B cell (primary cell): ENCODE measurements at regions not wholly inside any gene's neighbourhood (a gene's known extent, or its start where the extent isn't known, plus 50 kb on each side); places are given as distances from the start of the nearest gene placed in this dataset.

Source experiments
- ATAC-seq: fragments of 200-7000 bp; cut with Tn5 transposase; one replicate; pipeline ENCODE4 v1.10.0; 2021; ENCODE audit warnings: low read depth, mild to moderate bottlenecking, moderate number of reproducible peaks, moderate library complexity
- CTCF ChIA-PET: fragments of 350-600 bp; sonication (Branson Sonifier 250); formaldehyde crosslinking; loops from one replicate; lab custom pipeline; 2021; ENCODE audit warnings: antibody characterized with exemption, inconsistent platforms; lab: Charles Lee
- POLR2A ChIA-PET: fragments of 350-600 bp; sonication (Branson Sonifier 250); formaldehyde crosslinking; loops from one replicate; lab custom pipeline; 2021; ENCODE audit warnings: antibody characterized with exemption; lab: Charles Lee
- DNase-seq: peaks from one replicate; pipeline ENCODE4 v3.0.0; 2013
- H2AFZ ChIP-seq: 2 replicates; pipeline ENCODE4 v1.6.1; 2012; ENCODE audit warnings: mild to moderate bottlenecking, low read depth, low read length; ENCODE audit not compliant: insufficient read depth, poor library complexity, severe bottlenecking
- H3K27ac ChIP-seq, 2 donors: 1 replicate in 1 of 2; 2 replicates in 1 of 2; pipeline ENCODE4 v1.5.1; 2012 to 2013; ENCODE audit warnings: low read length in 2 of 2, mild to moderate bottlenecking in 2 of 2, moderate library complexity in 1 of 2
- H3K27me3 ChIP-seq, 4 experiments: fragments of 200-600 bp in 1 of 4; sonication (generic) in 1 of 4; replicated peaks in 1 of 4; 1 replicate in 2 of 4; 2 replicates in 2 of 4; pipeline versions ENCODE4 v1.6.1 to v1.7.0; 2013 to 2016; ENCODE audit warnings: low read length in 3 of 4, mild to moderate bottlenecking in 2 of 4, mixed read lengths in 1 of 4, moderate library complexity in 1 of 4; ENCODE audit not compliant: insufficient read depth in 4 of 4, control insufficient read depth in 3 of 4; ENCODE audit errors: control extremely low read depth in 1 of 4
- H3K36me3 ChIP-seq, 2 experiments: replicated peaks in 1 of 2; 1 replicate in 1 of 2; 2 replicates in 1 of 2; pipeline versions ENCODE4 v1.6.1 to v1.7.1; 2013; ENCODE audit warnings: low read length in 1 of 2; ENCODE audit not compliant: insufficient read depth in 2 of 2, control insufficient read depth in 1 of 2; ENCODE audit errors: control extremely low read depth in 1 of 2, extremely low read depth in 1 of 2
- H3K4me1 ChIP-seq, 2 donors: fragments of 200-600 bp in 1 of 2; sonication (generic) in 1 of 2; 1 replicate in 1 of 2; 2 replicates in 1 of 2; pipeline versions ENCODE4 v1.5.1 to v1.6.1; 2013 to 2017; ENCODE audit warnings: low read length in 2 of 2; ENCODE audit not compliant: control insufficient read depth in 2 of 2, insufficient read depth in 2 of 2
- H3K4me2 ChIP-seq: replicated peaks from 2 replicates; pipeline ENCODE3; 2012; ENCODE audit warnings: mild to moderate bottlenecking, low read depth, low read length; ENCODE audit not compliant: poor library complexity, severe bottlenecking
- H3K4me3 ChIP-seq, 5 experiments: fragments of 200-600 bp in 1 of 5; sonication (generic) in 1 of 5; 1 replicate in 3 of 5; 2 replicates in 2 of 5; pipeline versions ENCODE4 v1.5.1 to v1.7.0; 2011 to 2016; ENCODE audit warnings: low read length in 4 of 5, mild to moderate bottlenecking in 4 of 5, low read depth in 2 of 5, control low read depth in 1 of 5, moderate library complexity in 1 of 5; ENCODE audit not compliant: insufficient read depth in 1 of 5; ENCODE audit errors: control extremely low read depth in 1 of 5, extremely low read depth in 1 of 5
- H3K79me2 ChIP-seq: fragments of 200-600 bp; sonication (generic); one replicate; pipeline ENCODE4 v1.6.0; 2016; ENCODE audit warnings: low read length; ENCODE audit not compliant: control insufficient read depth, insufficient read depth
- H3K9ac ChIP-seq: fragments of 200-600 bp; sonication (generic); 2 replicates; pipeline ENCODE4 v1.6.1; 2017; ENCODE audit warnings: mild to moderate bottlenecking, low read length, moderate library complexity
- H3K9me3 ChIP-seq, 3 donors: one replicate each; pipeline versions ENCODE4 v1.6.1 to v1.7.1; 2013; ENCODE audit warnings: low read length in 2 of 3; ENCODE audit not compliant: control insufficient read depth in 2 of 3, insufficient read depth in 1 of 3; ENCODE audit errors: control extremely low read depth in 1 of 3
- H4K20me1 ChIP-seq: 2 replicates; pipeline ENCODE4 v1.6.0; 2012; ENCODE audit warnings: mild to moderate bottlenecking, low read length; ENCODE audit not compliant: insufficient read depth, control insufficient read depth, poor library complexity, severe bottlenecking
- H3K27ac Mint-ChIP-seq: one replicate; pipeline ENCODE4 v1.8.0; 2021; ENCODE audit warnings: mixed read lengths
- H3K27me3 Mint-ChIP-seq: one replicate; pipeline ENCODE4 v1.8.0; 2021; ENCODE audit warnings: mixed read lengths
- H3K4me1 Mint-ChIP-seq: one replicate; pipeline ENCODE4 v1.8.0; 2021; ENCODE audit warnings: mixed read lengths
- H3K4me3 Mint-ChIP-seq: one replicate; pipeline ENCODE4 v1.8.0; 2021; ENCODE audit warnings: mixed read lengths
- H3K9me3 Mint-ChIP-seq: one replicate; pipeline ENCODE4 v1.8.0; 2022; ENCODE audit warnings: mixed read lengths; ENCODE audit not compliant: insufficient read depth
- EZH2 ChIP-seq: IDR thresholded peaks from 2 replicates; pipeline ENCODE4 v1.6.1; 2012; ENCODE audit warnings: borderline replicate concordance, low read depth, mild to moderate bottlenecking, moderate library complexity, low read length; ENCODE audit not compliant: insufficient read depth, poor library complexity, severe bottlenecking
- WGBS: methylation state at CpG from one replicate; pipeline ENCODE4 v1.1.5; 2013; ENCODE audit warnings: missing lambda C conversion rate; ENCODE audit not compliant: insufficient coverage; 5-methylcytosine and 5-hydroxymethylcytosine counted together
- intact Hi-C: fragments of 100-400 bp; cut with micrococcal nuclease; formaldehyde crosslinking; loops from one replicate; pipeline ENCODE4 v1.10.0; 2022
- TF ChIP-seq, protein P1 (sequence below): fragments of 200-600 bp; IDR thresholded peaks from one replicate; pipeline ENCODE4 v1.8.0; 2022; ENCODE audit warnings: antibody characterized with exemption, mild to moderate bottlenecking

DNA sequence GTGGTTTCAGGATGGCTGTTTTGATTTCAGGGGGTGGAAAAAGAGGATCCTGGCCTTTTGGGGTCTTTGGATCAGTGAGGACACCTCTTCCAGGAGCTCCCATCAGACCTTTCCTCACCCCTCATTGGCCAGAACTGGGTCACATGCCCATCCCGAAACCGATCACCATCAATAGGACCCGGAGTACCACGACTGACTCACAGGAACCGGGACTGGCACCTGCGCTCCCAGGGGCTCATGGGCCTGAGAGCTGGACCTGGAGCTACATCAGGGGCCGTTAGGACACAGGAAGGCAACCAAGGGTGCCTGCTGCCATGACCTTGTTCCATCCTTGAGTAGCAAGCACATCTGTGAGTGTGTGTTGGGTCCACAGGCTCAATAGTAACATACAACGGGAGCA, 180.4 kb downstream of the BMP7 start:
- Mint-ChIP-seq H3K27ac (no peak overlapping the region), H3K4me3 (no peak overlapping the region), H3K9me3 (no peaks in the 10 kb centered on the region), H3K4me1 (no peaks in the 10 kb centered on the region), H3K27me3 (peaks cover 13% of the 10 kb centered on the region)
- no peak overlapping the region for H3K4me2 ChIP-seq
- intact Hi-C loops, result no loop called here
- peaks cover 0 to 13% (median 0%) of the 10 kb centered on the region in 4 experiments for H3K27me3 ChIP-seq
- CTCF ChIA-PET, result no interaction called here
- H3K27ac ChIP-seq, result no peak overlapping the region
- no peak overlapping the region for H3K4me3 ChIP-seq
- H3K79me2 ChIP-seq, result no peaks in the 10 kb centered on the region
- no peak overlapping the region for H2AFZ ChIP-seq
- no peak overlapping the region for H3K9ac ChIP-seq
- DNase-seq (no peak), ATAC-seq (no peak)
- H3K36me3 ChIP-seq, result no peaks in the 10 kb centered on the region
- WGBS, result 83% methylated on average over 8 of the region's 8 CpGs
- H3K9me3 ChIP-seq, result peaks cover 0 to 23% (median 0%) of the 10 kb centered on the region in 3 donors
- no peaks in the 10 kb centered on the region for H4K20me1 ChIP-seq
- no peak for TF ChIP-seq EZH2
- TF ChIP-seq, protein P1, sequence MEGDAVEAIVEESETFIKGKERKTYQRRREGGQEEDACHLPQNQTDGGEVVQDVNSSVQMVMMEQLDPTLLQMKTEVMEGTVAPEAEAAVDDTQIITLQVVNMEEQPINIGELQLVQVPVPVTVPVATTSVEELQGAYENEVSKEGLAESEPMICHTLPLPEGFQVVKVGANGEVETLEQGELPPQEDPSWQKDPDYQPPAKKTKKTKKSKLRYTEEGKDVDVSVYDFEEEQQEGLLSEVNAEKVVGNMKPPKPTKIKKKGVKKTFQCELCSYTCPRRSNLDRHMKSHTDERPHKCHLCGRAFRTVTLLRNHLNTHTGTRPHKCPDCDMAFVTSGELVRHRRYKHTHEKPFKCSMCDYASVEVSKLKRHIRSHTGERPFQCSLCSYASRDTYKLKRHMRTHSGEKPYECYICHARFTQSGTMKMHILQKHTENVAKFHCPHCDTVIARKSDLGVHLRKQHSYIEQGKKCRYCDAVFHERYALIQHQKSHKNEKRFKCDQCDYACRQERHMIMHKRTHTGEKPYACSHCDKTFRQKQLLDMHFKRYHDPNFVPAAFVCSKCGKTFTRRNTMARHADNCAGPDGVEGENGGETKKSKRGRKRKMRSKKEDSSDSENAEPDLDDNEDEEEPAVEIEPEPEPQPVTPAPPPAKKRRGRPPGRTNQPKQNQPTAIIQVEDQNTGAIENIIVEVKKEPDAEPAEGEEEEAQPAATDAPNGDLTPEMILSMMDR, result no peak
- H3K4me1 ChIP-seq, result no peaks in the 10 kb centered on the region
- POLR2A ChIA-PET, result no interaction called here

DNA sequence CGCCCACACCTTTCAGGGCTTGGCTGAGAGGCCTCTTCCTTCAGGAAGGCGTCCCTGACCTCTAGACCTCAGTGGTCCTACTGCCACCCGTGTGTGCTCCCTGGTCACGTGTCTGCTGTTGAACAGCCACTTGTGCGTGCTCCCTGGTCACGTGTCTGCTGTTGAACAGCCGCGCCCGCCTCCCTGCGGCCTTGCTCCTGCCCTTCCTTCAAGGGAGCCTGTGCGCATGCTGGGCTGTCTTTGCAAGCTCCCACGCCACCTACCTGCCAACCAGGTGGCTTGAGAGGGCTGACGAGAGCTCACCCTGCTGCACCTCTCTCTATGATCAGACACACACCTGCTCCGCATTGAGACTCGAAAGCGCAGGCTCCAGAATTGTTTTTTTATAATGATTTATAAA, 179.3 kb downstream of the BMP7 start:
- Histone ChIP-seq H3K27me3 (peaks cover 0 to 7% (median 0%) of the 10 kb centered on the region in 4 experiments), H2AFZ (no peak overlapping the region), H3K9me3 (peaks cover 0 to 20% (median 0%) of the 10 kb centered on the region in 3 donors), H3K9ac (no peak overlapping the region), H3K4me3 (no peak overlapping the region), H4K20me1 (no peaks in the 10 kb centered on the region), H3K36me3 (no peaks in the 10 kb centered on the region), H3K4me2 (no peak overlapping the region), H3K4me1 (peaks cover 0 to 3% of the 10 kb centered on the region in 2 donors), H3K27ac (no peak overlapping the region), H3K79me2 (no peaks in the 10 kb centered on the region)
- POLR2A ChIA-PET, result no interaction called here
- 66% methylated on average over 11 of the region's 16 CpGs for WGBS
- TF ChIP-seq, protein P1, result no peak
- no peak for TF ChIP-seq EZH2
- intact Hi-C loops, result no loop called here
- no peak for ATAC-seq
- Mint-ChIP-seq H3K27me3 (peaks cover 14% of the 10 kb centered on the region), H3K4me3 (no peak overlapping the region), H3K27ac (no peak overlapping the region), H3K4me1 (peaks cover 6% of the 10 kb centered on the region), H3K9me3 (no peaks in the 10 kb centered on the region)
- DNase-seq, result no peak
- CTCF ChIA-PET, result no interaction called here
